HL-60 (cell line): ENCODE measurements at regions not wholly inside any gene's neighbourhood (a gene's known extent, or its start where the extent isn't known, plus 50 kb on each side); places are given as distances from the start of the nearest gene placed in this dataset.

Source experiments
- DNase-seq, 2 experiments: peaks; one replicate each; pipeline ENCODE4 v3.0.0-alpha.2; 2010 to 2020; ENCODE audit warnings: low read depth in 1 of 2, low spot score in 1 of 2
- H3K27ac ChIP-seq: fragments of 250-450 bp; sonication (Bioruptor Pico); replicated peaks from 2 replicates; pipeline ENCODE4 v1.5.1; 2020; ENCODE audit warnings: mild to moderate bottlenecking, moderate library complexity
- H3K27me3 ChIP-seq: fragments of 250-450 bp; sonication (Bioruptor Pico); 2 replicates; pipeline ENCODE4 v1.5.1; 2021; ENCODE audit warnings: mild to moderate bottlenecking, moderate library complexity; ENCODE audit not compliant: insufficient read depth, poor library complexity, severe bottlenecking
- H3K4me3 ChIP-seq: replicated peaks from 2 replicates; pipeline ENCODE4 v1.5.1; 2011; ENCODE audit warnings: mild to moderate bottlenecking, control low read depth, low read length; ENCODE audit not compliant: insufficient read depth
- CTCF ChIP-seq: IDR thresholded peaks from one replicate; pipeline ENCODE4 v1.5.1; 2011; ENCODE audit warnings: low read length, control low read depth, inconsistent platforms; ENCODE audit not compliant: insufficient read depth
- GABPA ChIP-seq: IDR thresholded peaks from 2 replicates; pipeline ENCODE4 v1.6.1; 2012; ENCODE audit warnings: low read depth
- POLR2AphosphoS5 ChIP-seq: IDR thresholded peaks from 2 replicates; pipeline ENCODE4 v1.6.1; 2012; ENCODE audit warnings: low read depth
- REST ChIP-seq: IDR thresholded peaks from 2 replicates; pipeline ENCODE4 v1.6.1; 2012; ENCODE audit warnings: low read depth; ENCODE audit not compliant: insufficient replicate concordance
- SPI1 ChIP-seq: IDR thresholded peaks from 2 replicates; pipeline ENCODE4 v1.6.1; 2012; ENCODE audit warnings: low read depth, mild to moderate bottlenecking, borderline replicate concordance

GRCh38 chr2:19479666-19480065 is 121.2 kb upstream of the OSR1 start:
- peaks cover 30% of the 10 kb centered on the region for H3K27me3 ChIP-seq
- no peak for TF ChIP-seq GABPA
- TF ChIP-seq CTCF, result no peak
- TF ChIP-seq SPI1, result no peak
- no peak for TF ChIP-seq REST
- no peak for TF ChIP-seq POLR2AphosphoS5
- H3K27ac ChIP-seq, result no peak overlapping the region
- no peak overlapping the region for H3K4me3 ChIP-seq
- DNase-seq, result no peak

- peaks cover 30% of the 10 kb centered on the region for H3K27me3 ChIP-seq
- no peak overlapping the region for H3K4me3 ChIP-seq
- DNase-seq, result no peak
- TF ChIP-seq POLR2AphosphoS5, result no peak
- no peak for TF ChIP-seq CTCF
- TF ChIP-seq GABPA, result no peak
- TF ChIP-seq SPI1, result no peak
- no peak for TF ChIP-seq REST
- H3K27ac ChIP-seq, result no peak overlapping the region
Measured at GRCh38 chr2:19478409-19478808, 120.0 kb upstream of the OSR1 start.

GRCh38 chr2:19476327-19476726 is 117.9 kb upstream of the OSR1 start:
- Histone ChIP-seq H3K27me3 (peaks cover 41% of the 10 kb centered on the region), H3K27ac (no peak overlapping the region), H3K4me3 (no peak overlapping the region)
- TF ChIP-seq POLR2AphosphoS5 (no peak), CTCF (no peak)
- DNase-seq, result no peak

GRCh38 chr2:19474128-19474527 is 115.7 kb upstream of the OSR1 start:
- Histone ChIP-seq H3K27ac (no peak overlapping the region), H3K4me3 (no peak overlapping the region), H3K27me3 (peaks cover 54% of the 10 kb centered on the region)
- no peak for TF ChIP-seq CTCF
- TF ChIP-seq REST, result no peak
- TF ChIP-seq GABPA, result peak; percentile 42; the same call in 1 of the 2 replicates
- peak; percentile 91 for TF ChIP-seq SPI1
- TF ChIP-seq POLR2AphosphoS5, result peak; percentile 95
- peak; percentile 52 to 89 for DNase-seq
